Stimulated activated CD4-positive, alpha-beta T cell treated with anti-CD3 and anti-CD28 coated beads, TNF-alpha, amount 100 ng/mL, for 1 hour (primary cell): ENCODE measurements at regions not wholly inside any gene's neighbourhood (a gene's known extent, or its start where the extent isn't known, plus 50 kb on each side); places are given as distances from the start of the nearest gene placed in this dataset.
"Not testable (repeated sequence)": the region's sequence is repeated elsewhere in the genome, so short reads cannot be mapped to it uniquely, and the experiment has no call there.

ENCODE experiments used
- DNase-seq, 3 donors: peaks; one replicate each; pipeline ENCODE4 v3.0.0-alpha.2; 2020; ENCODE audit warnings: low read depth in 3 of 3, low spot score in 1 of 3

GRCh38 chr12:75630091-75630490 is 118.7 kb upstream of the KRR1 start:
- DNase-seq = no peak

GRCh38 chr12:75628916-75629315 is 117.5 kb upstream of the KRR1 start:
- no peak for DNase-seq

GRCh38 chr12:75628511-75628910 is 117.1 kb upstream of the KRR1 start:
- DNase-seq = no peak

- no peak for DNase-seq
Observed at GRCh38 chr12:75623631-75624154, 112.3 kb upstream of the KRR1 start.

- no peak for DNase-seq
Observed at GRCh38 chr12:75622492-75622891, 111.1 kb upstream of the KRR1 start.

GRCh38 chr12:75614396-75614795 is 103.0 kb upstream of the KRR1 start:
- DNase-seq = not testable (repeated sequence)

- DNase-seq = no peak
Observed at GRCh38 chr12:75613981-75614380, 102.6 kb upstream of the KRR1 start.

- DNase-seq = no peak
Observed at GRCh38 chr12:75611041-75611440, 99.6 kb upstream of the KRR1 start.

- no peak for DNase-seq
Observed at GRCh38 chr12:75606956-75607355, 95.5 kb upstream of the KRR1 start.

GRCh38 chr12:75606151-75606550 is 94.7 kb upstream of the KRR1 start:
- DNase-seq = no peak

- no peak for DNase-seq
Observed at GRCh38 chr12:75603475-75603874, 92.1 kb upstream of the KRR1 start.

GRCh38 chr12:75602106-75602505 is 90.7 kb upstream of the KRR1 start:
- DNase-seq = no peak

- no peak for DNase-seq
Observed at GRCh38 chr12:75600146-75600545, 88.7 kb upstream of the KRR1 start.

- DNase-seq = no peak
Observed at GRCh38 chr12:75599061-75599460, 87.7 kb upstream of the KRR1 start.

- DNase-seq = no peak
Observed at GRCh38 chr12:75596406-75596805, 85.0 kb upstream of the KRR1 start.

GRCh38 chr12:75592638-75593335 is 81.4 kb upstream of the KRR1 start:
- no peak for DNase-seq

- no peak for DNase-seq
Observed at GRCh38 chr12:75592086-75592485, 80.7 kb upstream of the KRR1 start.

GRCh38 chr12:75591628-75592027 is 80.2 kb upstream of the KRR1 start:
- no peak for DNase-seq

- no peak for DNase-seq
Observed at GRCh38 chr12:75589801-75590200, 78.4 kb upstream of the KRR1 start.

- DNase-seq = no peak
Observed at GRCh38 chr12:75587340-75588106, 76.1 kb upstream of the KRR1 start.

GRCh38 chr12:75585330-75585729 is 73.9 kb upstream of the KRR1 start:
- DNase-seq = no peak

GRCh38 chr12:75583355-75583754 is 71.9 kb upstream of the KRR1 start:
- DNase-seq = no peak

GRCh38 chr12:75581515-75581914 is 70.1 kb upstream of the KRR1 start:
- DNase-seq = no peak
